ENCODE measurements at regions not wholly inside any gene's neighbourhood (a gene's known extent, or its start where the extent isn't known, plus 50 kb on each side); places are given as distances from the start of the nearest gene placed in this dataset.

- no peak overlapping the region for H3K27ac ChIP-seq
- H3K4me1 ChIP-seq, result no peaks in the 10 kb centered on the region
- no peaks in the 10 kb centered on the region for H3K36me3 ChIP-seq
- 71 to 81% methylated on average over 2 to 3 of the region's 3 CpGs for WGBS, 2 donors (ENCODE audit: low coverage in 1 of 2)
- no peak for DNase-seq
- intact Hi-C loops (cut with DNase I; ENCODE audit: low total_unique reads) (no loop called here), in situ Hi-C loops (cut with MboI; ENCODE audit: low pct_ligation_motif_present in 1 of 4, low pct_unique_long_range_greater_than_20kb in 1 of 4, low sequenced_read_pairs in 3 of 4) (no loop called here)
- H3K9me3 ChIP-seq, result no peaks in the 10 kb centered on the region
- H3K27me3 ChIP-seq, result no peaks in the 10 kb centered on the region
- no peak overlapping the region for H3K4me3 ChIP-seq
- TF ChIP-seq POLR2AphosphoS5 (IDR thresholded peaks at IDR 0.05), result no peak
- no peak for TF ChIP-seq CTCF (IDR thresholded peaks at IDR 0.05)
- TF ChIP-seq EP300 (IDR thresholded peaks at IDR 0.05; ENCODE audit: low read depth), result no peak
- TF ChIP-seq POLR2A (IDR thresholded peaks at IDR 0.05), result no peak
Measured at GRCh38 chr15:85976102-85976501, 103.6 kb upstream of the AGBL1 start.

GRCh38 chr15:85976986-85977385 is 102.7 kb upstream of the AGBL1 start:
- no peaks in the 10 kb centered on the region for H3K27me3 ChIP-seq

GRCh38 chr15:85977586-85977985 is 102.1 kb upstream of the AGBL1 start:
- no peak for DNase-seq

More at GRCh38 chr15:85976986-85977385, 102.7 kb upstream of the AGBL1 start:
- H3K36me3 ChIP-seq, result no peaks in the 10 kb centered on the region
- in situ Hi-C loops (cut with MboI; ENCODE audit: low pct_ligation_motif_present in 1 of 4, low pct_unique_long_range_greater_than_20kb in 1 of 4, low sequenced_read_pairs in 3 of 4) (no loop called here), intact Hi-C loops (cut with DNase I; ENCODE audit: low total_unique reads) (no loop called here)
- no peak for DNase-seq
- 46 to 70% methylated on average over 3 of the region's 3 CpGs for WGBS, 2 donors (ENCODE audit: low coverage in 1 of 2)
- TF ChIP-seq CTCF (IDR thresholded peaks at IDR 0.05), result no peak
- no peak for TF ChIP-seq POLR2A (IDR thresholded peaks at IDR 0.05)
- TF ChIP-seq POLR2AphosphoS5 (IDR thresholded peaks at IDR 0.05), result no peak
- TF ChIP-seq EP300 (IDR thresholded peaks at IDR 0.05; ENCODE audit: low read depth), result no peak
- no peaks in the 10 kb centered on the region for H3K9me3 ChIP-seq
- H3K4me1 ChIP-seq, result no peaks in the 10 kb centered on the region
- H3K4me3 ChIP-seq, result no peak overlapping the region
- no peak overlapping the region for H3K27ac ChIP-seq

GRCh38 chr15:85979929-85980328 is 99.7 kb upstream of the AGBL1 start:
- Histone ChIP-seq H3K27me3 (no peaks in the 10 kb centered on the region), H3K27ac (no peak overlapping the region), H3K4me1 (no peaks in the 10 kb centered on the region), H3K36me3 (no peaks in the 10 kb centered on the region), H3K9me3 (no peaks in the 10 kb centered on the region), H3K4me3 (no peak overlapping the region)
- no peak for DNase-seq
- intact Hi-C loops (cut with DNase I; ENCODE audit: low total_unique reads), result no loop called here
- in situ Hi-C loops (cut with MboI; ENCODE audit: low pct_ligation_motif_present in 1 of 4, low pct_unique_long_range_greater_than_20kb in 1 of 4, low sequenced_read_pairs in 3 of 4), result no loop called here
- no peak for TF ChIP-seq EP300 (IDR thresholded peaks at IDR 0.05; ENCODE audit: low read depth)
- TF ChIP-seq CTCF (IDR thresholded peaks at IDR 0.05), result no peak
- no peak for TF ChIP-seq POLR2A (IDR thresholded peaks at IDR 0.05)
- TF ChIP-seq POLR2AphosphoS5 (IDR thresholded peaks at IDR 0.05), result no peak
- WGBS, 2 donors (ENCODE audit: low coverage in 1 of 2), result 93 to 97% methylated on average over 5 of the region's 5 CpGs

More at GRCh38 chr15:85977586-85977985, 102.1 kb upstream of the AGBL1 start:
- in situ Hi-C loops (cut with MboI; ENCODE audit: low pct_ligation_motif_present in 1 of 4, low pct_unique_long_range_greater_than_20kb in 1 of 4, low sequenced_read_pairs in 3 of 4), result no loop called here
- WGBS, 2 donors (ENCODE audit: low coverage in 1 of 2), result 75 to 85% methylated on average over 2 of the region's 2 CpGs
- no peaks in the 10 kb centered on the region for H3K4me1 ChIP-seq
- TF ChIP-seq POLR2A (IDR thresholded peaks at IDR 0.05) (no peak), EP300 (IDR thresholded peaks at IDR 0.05; ENCODE audit: low read depth) (no peak), CTCF (IDR thresholded peaks at IDR 0.05) (no peak)
- H3K36me3 ChIP-seq, result no peaks in the 10 kb centered on the region
- no peak overlapping the region for H3K27ac ChIP-seq
- intact Hi-C loops (cut with DNase I; ENCODE audit: low total_unique reads), result no loop called here
- H3K4me3 ChIP-seq, result no peak overlapping the region
- no peaks in the 10 kb centered on the region for H3K9me3 ChIP-seq
- no peaks in the 10 kb centered on the region for H3K27me3 ChIP-seq
